CD4-positive, alpha-beta T cell treated with Interleukin-15 for 1 hour (primary cell): ENCODE measurements at regions not wholly inside any gene's neighbourhood (a gene's known extent, or its start where the extent isn't known, plus 50 kb on each side); places are given as distances from the start of the nearest gene placed in this dataset.

Experiments used
- DNase-seq: peaks from one replicate; pipeline ENCODE4 v3.0.0-alpha.2; 2020

GRCh38 chr14:37903343-37904191 lies 304.1 kb upstream of the SSTR1 start:
- DNase-seq = no peak

- DNase-seq = no peak
Measured at GRCh38 chr14:37924622-37925021, 283.1 kb upstream of the SSTR1 start.

GRCh38 chr14:37932008-37932407 lies 275.7 kb upstream of the SSTR1 start:
- DNase-seq = no peak

GRCh38 chr14:37932481-37932880 lies 275.2 kb upstream of the SSTR1 start:
- DNase-seq = no peak

GRCh38 chr14:37936971-37937370 lies 270.7 kb upstream of the SSTR1 start:
- no peak for DNase-seq

GRCh38 chr14:37939442-37940028 lies 268.2 kb upstream of the SSTR1 start:
- no peak for DNase-seq

DNA sequence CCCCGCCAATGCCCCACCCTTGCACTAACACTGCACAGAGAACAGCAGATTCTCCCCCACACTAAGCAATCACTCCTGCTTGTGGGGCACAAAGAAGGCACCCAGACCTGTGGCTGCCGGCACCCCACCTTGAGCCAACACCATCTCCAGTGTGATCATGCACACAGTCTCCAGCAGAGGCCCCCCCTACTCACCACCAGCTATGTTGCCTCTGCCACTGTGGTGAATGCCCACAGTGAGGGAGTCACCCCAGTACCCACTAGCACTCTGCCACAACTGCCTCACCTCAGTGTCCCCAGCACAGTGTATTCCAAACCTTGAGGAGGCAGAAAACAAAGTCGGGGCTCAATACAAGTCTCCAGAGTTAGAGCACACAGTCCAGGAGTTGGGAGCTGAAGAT lies 261.7 kb upstream of the SSTR1 start:
- no peak for DNase-seq

DNA sequence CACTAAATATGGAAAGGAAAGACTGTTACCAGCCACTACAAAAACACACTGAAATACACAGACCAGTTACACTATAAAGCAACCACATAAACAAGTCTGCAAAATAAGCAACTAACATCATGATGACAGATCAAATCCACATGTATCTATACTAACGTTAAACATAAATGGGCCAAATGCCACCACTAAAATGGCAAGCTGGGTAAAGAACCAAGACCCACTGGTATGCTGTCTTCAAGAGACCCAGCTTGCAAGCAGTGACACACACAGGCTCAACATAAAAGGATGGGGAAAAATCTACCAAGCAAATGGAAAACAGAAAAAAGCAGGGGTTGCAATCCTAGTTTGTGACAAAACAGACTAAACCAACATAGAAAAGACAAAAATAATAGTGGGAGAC lies 260.9 kb upstream of the SSTR1 start:
- no peak for DNase-seq

GRCh38 chr14:37948266-37948665 lies 259.4 kb upstream of the SSTR1 start:
- DNase-seq = no peak

DNA sequence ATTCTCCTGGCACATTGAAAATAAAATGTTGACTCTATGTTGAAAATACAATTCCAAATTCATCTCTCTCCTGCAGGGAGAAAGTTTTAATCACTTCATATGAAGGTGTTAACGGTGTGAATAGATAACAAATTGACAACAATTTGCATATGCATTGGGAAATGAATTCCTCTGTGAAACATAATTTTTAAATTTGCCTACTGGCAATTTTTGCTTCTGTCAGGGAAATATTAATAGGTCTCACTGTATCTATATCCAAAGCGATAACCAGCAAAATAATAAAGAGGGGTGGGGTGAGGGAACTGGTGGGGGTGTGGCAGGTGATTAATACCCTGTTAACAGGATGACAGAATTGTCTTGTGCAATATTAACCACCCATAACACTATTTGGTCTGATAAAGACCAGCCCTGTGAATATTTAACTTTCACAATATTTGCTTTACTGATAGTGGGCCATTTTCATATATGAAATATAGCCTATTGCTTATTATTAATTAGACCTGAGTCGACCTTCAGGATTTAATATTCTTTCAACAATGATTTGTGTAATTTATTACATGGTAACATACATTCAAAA lies 239.0 kb upstream of the SSTR1 start:
- DNase-seq = no peak

DNA sequence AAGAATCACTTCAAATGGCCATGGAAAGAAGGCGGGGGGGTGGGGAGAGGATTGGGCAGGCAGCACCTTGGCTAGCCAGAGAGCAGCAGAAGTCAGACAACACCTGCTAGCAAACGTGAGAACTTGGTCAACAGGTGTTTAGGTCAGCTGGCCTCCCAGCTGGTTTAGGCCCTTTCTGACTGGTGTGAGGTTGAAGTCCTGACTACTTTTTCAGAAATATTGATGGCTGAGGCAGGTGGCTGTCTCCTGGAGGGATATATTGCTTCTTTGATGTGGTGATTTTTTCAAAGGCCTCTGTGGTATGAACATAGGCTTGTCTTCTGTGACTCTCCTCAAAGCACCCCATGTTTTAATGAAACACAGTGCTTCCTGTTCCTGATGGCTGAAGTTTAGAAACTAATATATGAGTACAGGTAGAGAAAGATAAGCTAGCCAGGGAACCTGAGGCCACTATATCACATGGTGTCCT lies 238.2 kb upstream of the SSTR1 start:
- no peak for DNase-seq

- DNase-seq = no peak
Measured at GRCh38 chr14:37970696-37971095, 237.0 kb upstream of the SSTR1 start.

- DNase-seq = no peak
Measured at GRCh38 chr14:37972941-37973887, 234.5 kb upstream of the SSTR1 start.

- DNase-seq = no peak
Measured at GRCh38 chr14:37974421-37974820, 233.3 kb upstream of the SSTR1 start.

DNA sequence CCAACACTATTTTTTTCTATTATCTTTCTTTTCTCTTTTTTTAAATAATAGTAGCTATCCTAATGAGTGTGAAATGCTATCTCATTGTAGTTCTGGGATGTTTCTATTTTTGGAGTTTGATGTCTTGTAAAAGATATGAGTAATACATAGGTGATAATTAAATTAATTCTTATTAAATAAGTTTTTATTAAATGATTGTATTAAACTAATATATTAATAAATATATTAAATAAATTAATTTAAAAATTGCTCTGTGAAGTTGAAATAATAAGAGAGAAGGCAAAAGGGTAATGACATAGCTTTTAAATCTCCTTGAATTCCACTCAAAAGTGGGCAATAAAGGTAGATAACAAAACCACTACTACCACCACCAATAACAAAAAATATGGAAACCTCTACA lies 230.2 kb upstream of the SSTR1 start:
- DNase-seq = no peak

- DNase-seq = peak; percentile 28
Measured at GRCh38 chr14:37985826-37986470, 221.8 kb upstream of the SSTR1 start.

DNA sequence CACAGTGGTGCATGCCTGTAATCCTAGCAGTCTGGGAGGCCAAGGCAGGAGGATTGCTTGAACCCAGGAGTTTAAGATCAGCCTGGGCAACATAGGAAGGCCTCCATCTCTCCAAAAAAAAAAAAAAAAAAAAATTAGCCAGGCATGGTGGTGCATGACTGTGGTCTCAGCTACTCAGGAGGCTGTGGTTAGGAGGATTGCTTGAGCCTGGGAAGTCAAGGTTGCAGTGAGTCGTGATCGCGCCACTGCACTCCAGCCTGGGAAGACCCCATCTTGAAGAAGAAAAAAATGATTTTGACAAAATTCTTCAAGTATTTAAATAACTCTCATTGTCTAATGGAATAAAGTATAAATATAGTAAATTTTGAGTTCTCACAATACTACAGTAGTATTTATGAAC lies 219.2 kb upstream of the SSTR1 start:
- no peak for DNase-seq

DNA sequence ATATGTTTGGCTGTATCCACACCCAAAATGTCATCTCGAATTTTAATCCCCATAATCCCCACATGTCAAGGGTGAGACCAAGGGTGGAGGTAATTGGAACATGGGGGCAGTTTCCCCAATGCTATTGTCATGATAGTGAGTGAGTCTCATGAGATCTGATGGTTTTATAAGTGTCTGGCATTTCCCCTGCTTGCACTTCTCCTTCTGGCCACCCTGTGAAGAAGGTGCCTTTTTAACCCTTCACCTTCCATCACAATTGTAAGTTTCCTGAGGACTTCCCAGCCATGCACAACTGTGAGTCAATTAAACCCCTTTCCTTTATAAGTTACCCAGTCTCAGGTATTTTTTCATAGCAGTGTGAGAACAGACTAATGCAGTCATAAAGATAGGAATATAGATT lies 216.7 kb upstream of the SSTR1 start:
- DNase-seq = no peak

DNA sequence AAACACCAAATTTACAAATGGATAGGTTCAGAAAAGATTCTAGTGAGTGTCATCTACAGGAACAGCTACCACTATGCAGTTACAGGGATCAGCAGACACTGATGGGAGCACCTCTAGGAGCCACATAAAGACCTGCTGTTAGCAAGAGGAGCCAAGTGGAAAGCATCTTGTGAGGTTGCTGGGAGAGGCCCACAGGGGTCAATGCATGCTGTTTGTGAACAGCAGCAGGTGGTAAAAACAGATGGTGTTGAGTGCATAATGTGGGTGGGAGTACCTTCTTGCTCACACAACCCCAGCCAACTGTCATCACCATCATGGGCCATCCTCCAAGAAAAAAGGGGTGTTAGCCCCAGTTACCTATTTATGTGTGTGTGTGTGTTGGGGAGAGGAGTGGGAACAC lies 215.2 kb upstream of the SSTR1 start:
- no peak for DNase-seq

GRCh38 chr14:37994846-37995372 lies 212.8 kb upstream of the SSTR1 start:
- DNase-seq = no peak

DNA sequence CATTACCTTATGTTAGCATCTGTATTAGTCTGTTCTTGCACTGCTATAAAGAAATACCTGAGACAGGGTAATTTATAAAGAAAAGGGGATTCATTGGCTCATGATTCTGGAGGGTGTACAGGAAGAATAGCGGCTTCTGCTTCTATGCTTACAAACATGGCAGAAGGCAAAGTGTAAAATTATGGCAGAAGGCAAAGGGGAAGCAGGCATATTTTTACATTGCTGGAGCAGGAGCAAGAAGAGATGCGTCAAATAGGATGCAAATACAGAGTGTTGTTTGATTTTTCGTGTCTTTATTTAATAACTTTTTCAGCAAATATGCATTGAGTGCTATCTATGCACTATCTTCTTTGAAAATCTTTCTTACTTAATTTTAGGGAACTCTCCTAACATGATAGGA lies 210.7 kb upstream of the SSTR1 start:
- no peak for DNase-seq

DNA sequence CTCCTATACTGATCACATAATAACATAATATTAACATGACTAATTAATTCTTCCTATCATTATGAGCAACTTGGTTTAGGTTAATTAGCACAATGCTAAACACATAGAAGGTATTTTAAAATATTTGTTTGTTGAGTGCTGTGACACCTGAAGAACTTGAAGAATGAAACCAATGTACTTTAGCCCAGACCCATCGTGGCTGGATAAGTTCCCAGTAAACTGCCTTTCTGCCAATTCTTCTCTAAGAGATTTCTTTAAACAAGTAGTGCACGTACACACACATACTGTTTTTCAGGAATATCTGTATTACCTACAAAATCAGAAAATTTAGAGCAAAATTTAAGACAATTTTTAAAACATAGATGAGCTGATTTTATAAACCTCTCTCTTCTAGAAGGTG lies 207.4 kb upstream of the SSTR1 start:
- no peak for DNase-seq
